ENCODE measurements at regions not wholly inside any gene's neighbourhood (a gene's known extent, or its start where the extent isn't known, plus 50 kb on each side); places are given as distances from the start of the nearest gene placed in this dataset.

DNA sequence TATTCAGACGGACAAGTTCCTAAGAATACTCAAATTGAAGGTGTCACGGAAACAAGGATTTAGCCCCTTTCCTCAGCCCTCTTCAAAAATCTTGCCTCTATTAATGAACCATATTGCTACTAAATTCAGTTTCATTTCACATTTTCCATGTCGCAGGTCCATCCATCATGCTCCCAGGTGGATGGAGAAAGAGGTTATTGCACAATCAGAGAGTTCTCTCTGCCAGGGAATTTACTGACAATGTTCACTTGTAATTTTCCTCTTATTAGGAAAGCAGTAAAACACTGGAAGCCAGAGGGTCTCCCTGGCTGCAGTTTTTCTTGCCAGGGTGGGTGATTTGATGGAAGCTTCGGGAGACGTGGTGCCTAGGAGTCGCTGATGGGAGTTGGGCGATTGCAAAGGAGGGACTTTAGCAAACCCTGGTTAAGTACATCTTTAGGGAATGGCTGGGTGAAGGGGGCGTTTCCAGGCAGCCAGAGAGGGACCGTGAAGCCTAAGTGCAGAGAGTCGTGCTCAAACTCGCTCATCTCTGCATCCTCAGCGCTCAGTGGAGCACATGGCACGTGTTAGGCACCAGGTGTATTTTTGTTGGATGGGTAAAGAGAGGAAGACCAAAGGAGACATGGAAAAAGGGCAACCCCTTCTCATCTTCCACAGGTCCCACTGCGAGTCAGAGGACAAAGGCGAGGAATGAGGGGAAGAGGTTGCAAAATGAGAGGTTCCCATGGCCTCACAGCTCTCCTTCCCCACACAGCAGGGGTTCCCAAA is 321.9 kb upstream of the CDH4 start:
- DNase-seq = no peak

DNA sequence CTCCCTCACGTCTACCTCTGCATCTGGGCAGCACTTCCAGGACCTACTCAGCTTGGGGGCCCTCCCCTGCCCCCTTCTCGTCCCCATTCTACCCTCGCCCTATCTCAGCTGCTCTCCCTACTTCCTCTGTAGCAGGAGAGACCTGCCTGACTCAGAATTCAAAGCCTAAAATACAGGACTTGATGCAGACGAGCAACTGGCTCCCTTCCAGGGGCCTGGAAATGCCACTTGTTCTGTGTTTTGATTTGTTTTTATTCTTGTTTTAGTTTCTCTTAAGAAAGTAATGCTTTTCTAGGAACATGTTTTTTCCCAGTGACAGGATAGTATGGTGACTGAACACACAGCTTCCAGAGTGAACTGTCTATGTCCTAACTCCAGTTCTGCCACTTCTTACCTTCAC is 320.4 kb upstream of the CDH4 start:
- no peak for DNase-seq

DNA sequence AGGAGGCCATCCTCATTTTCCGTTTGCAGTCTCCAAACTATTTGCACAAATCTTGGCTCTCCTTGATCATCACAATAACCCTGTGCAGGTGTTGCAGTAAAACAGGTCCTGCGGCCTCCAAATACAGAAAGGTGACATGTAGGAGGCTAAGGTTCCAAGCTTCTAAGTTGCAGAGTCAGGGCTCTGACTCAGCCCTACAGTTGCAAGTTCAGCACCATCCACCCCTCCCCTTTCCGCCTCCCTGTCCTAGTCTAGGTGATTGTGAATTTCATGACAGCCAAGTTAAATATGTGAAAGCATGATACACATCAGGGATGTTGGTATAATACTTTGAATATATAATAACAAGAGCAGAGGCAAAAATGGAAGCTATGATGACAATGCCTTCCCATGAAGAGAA is 317.3 kb upstream of the CDH4 start:
- DNase-seq = no peak

DNA sequence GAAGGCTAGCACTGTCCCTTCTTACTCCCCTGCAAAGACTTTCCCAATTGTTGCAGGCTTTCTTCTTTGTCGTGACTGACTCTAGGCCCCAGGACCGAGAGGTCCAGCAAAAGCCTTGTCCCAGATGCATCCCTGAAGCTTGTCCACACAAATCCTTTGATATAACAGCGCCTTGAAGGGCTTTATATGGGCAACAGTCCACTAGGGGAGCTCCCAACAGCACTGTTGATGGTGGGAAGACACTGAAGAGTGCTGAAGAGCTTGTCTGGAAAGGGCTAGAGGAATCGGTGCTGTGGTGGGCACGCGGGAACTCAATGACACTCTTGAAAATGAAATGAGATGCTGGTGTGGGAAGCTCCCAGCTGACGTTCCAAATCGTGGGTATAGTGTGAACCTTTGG is 316.1 kb upstream of the CDH4 start:
- DNase-seq = no peak

DNA sequence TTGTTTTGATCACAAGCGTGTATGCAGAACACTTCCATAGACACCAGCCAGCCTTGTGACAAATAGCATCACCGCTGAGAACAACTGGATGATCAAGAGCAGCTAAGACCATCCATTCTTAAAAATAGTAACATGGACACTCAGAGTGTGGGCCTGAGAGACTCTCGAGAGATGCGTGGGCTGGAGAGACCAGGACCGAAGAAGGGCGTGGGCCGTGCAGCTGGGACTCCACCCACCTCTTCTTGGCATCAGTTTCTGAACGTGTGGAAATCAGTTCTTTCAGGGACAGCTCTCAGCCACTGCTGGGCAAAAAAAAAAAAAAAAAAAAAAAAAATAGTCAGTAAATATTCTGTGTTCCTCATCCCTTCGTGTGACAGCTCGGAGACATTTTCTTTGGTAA is 314.5 kb upstream of the CDH4 start:
- DNase-seq = no peak

DNA sequence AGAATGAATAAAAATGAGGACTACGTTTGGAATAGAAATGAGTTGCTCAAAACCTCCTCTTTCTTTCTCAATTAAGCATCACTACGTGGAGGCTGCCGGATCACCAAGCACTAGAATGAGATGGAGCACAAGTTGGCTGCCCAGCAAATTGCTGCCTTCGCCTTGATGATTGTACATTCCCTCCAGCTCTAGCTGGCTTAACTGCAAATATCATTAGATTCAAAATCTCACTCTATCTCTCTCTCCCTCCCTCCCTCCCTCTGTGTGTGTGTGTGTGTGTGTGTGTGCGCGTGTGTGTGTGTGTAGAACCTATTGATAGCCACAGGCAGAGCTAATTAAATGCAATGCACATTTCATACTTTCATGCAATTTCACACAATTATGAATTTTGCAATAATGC is 310.7 kb upstream of the CDH4 start:
- DNase-seq = no peak

DNA sequence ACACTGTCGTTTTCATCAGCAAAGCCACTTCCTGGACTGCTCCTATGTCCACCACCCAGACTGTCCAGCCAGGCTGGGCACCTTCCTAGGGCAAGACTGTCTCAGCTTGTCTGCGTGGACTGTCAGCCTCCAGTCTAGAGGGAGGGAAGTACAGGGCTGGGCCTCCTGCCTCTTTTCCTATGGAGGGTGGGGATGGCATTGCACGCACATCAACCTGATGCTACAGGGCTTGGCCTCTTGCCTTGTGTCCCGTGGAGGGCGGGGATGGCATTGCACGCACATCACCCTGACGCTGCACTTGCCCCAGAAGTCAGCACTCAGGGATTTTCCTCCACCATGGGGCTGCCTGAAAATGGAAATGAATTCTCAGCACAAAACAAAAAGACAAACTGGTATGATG is 304.2 kb upstream of the CDH4 start:
- no peak for DNase-seq

DNA sequence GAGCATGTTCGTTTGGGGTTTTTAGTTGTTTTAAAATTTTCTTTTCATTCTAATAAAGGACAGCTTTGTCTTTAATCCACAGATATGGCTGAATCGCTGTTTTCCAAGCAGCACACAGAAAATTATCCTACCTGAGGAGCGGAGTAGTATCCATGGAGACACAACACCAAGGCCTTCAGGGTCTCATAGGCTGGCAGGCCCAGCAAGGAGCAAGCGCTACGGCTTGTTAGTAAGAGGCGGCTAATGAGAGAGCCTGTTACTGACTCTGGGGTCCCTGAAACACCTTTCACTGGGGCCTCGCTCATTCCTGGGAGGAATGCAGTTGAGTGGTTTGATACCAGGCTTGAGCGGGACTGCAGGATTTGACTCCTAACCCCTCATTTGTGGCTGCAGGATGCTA is 303.8 kb upstream of the CDH4 start:
- DNase-seq = no peak

DNA sequence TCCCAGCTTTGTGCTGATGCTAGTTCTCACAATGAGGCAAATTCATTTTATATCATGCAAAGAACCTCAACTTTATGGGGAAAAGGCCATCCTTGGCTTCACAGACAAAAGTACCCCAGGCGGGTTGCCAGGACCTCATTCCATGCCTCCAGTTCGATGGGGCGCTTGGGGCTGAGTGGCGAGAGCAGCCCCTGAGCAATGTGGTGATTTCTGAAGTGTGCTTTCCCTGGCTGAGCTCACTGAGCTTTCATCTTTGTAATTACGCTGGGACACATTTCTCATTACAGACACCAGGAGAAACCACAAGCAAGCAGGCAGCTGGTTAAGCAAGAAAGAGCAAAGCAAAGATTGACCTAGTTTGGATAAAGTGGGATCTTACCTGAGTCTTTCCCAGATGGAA is 301.5 kb upstream of the CDH4 start:
- no peak for DNase-seq

DNA sequence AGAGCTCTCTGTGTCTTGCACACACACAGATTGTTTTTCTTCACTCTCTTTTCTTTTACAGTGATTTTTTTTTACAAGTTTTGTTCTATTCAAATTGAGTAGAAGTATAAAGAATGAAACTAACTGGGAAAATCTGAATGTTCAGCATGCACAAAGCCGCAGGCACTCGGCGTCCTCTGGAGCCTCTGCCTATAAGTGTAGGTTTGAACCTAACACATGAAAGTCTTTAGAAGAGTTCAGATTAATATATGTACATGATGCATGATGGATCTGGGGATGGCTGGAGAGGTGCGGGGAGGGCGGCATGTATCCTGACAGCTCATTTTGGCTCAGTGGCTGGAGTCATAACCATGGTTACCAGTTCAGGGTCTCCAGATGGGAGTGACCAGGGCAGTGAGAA is 301.1 kb upstream of the CDH4 start:
- DNase-seq = no peak

DNA sequence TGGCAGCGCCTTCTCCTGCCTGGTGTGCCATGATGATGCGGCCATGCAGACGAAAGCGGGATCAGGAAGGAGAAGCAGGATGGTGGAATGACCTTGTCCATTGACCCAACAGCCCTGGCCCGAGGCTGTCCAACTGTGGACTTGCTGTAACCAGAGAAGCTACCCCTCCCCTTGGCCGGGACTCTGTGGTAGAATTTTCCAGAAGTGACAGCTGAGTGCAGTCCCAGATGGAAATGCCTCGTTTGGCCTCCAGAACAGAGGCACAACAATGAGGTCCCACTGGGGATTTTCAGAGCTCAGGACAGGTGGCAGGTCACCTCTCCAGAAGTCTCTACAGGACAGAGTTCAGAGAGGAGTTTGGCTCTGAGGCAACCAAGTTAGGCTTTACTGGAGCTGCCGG is 299.2 kb upstream of the CDH4 start:
- no peak for DNase-seq

DNA sequence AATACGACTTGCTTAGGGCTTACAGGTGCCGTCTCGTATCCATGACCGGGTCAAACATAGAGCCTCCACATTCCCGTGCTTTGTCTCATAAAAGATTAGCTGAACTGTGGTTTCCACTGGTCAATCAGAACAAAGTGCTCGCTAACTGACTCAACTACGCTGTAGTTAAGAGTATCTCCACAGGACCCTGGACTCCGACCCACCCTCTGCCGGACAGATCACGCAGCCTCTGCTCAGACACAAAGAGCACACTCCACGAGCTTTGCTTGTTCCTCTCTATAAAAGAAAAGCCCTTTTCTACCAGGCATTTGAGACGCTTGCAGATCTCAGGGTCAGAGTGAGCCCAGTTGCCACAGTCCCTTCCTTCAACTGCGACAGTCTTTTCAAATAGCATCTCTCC is 298.7 kb upstream of the CDH4 start:
- DNase-seq = no peak

DNA sequence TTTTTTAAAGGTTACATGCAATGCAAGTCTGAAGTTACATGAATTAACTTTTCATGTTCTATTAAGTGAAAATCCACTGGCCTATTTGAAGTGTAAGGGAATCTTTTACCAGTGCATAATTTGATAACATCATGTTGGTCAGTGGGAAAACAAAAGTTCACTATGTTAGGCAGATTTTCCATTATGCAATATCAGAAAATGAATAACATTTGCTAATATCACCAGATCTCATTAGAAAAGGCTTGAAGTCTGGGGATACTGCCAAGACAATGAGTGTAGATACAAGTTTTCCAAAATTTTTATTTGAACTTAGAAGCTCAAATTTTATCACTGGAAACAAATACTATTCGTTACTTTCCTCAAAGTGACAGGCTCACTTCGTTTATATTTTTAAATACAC is 296.4 kb upstream of the CDH4 start:
- no peak for DNase-seq

DNA sequence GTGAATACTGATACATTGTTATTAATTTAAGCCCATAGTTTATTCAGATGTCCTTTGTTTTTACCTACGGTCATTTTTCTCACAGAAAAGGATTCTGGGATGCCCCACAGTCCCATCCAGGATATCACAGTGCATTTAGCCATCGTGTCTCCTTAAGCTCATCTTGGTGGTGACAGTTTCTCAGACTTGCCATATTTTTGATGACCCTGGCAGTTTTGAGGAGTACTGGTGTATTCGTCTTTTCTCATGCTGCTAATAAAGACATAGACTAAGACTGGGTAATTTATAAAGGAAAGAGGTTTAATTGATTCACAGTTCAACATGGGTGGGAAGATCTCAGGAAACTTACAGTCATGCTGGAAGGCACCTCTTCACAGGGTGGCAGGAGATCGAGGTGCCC is 295.9 kb upstream of the CDH4 start:
- DNase-seq = no peak

DNA sequence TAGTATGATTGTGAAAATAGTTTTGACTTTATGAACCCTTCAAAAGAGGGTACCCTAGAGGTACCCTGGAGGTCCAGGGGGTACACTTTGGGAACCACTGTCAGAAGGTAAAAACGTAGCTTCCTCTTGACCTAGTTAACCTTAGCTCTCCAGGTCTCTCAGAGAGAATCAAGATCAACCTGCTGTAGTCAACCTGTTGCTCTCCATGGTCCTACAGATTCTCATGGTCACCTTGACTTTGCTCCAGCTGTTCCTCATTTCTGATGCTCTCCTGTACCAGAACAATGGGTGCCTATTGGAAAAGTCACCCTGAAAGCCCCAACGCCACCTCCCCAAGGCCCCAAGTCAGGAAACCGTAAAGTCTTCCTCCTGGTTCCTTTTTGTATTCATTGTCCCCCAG is 294.4 kb upstream of the CDH4 start:
- DNase-seq = no peak

DNA sequence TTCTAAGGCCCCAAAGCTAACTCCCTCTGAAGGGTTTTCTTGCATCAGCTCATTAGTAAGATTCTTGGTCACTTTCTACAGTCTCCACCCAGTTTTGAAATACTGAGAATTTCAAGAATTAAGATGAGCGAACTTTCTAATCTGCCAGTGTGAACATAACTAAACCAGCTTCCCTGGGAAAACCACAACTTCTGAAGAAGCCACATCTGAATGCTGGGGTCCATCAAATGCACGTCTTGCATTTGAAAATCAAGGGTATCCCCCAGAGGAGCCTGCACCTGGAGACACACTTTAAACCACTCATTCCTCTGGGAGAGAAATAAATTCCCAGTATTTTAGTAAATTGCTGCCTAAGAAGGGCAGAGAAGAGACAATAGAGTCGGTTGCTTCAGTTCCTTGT is 292.1 kb upstream of the CDH4 start:
- no peak for DNase-seq

DNA sequence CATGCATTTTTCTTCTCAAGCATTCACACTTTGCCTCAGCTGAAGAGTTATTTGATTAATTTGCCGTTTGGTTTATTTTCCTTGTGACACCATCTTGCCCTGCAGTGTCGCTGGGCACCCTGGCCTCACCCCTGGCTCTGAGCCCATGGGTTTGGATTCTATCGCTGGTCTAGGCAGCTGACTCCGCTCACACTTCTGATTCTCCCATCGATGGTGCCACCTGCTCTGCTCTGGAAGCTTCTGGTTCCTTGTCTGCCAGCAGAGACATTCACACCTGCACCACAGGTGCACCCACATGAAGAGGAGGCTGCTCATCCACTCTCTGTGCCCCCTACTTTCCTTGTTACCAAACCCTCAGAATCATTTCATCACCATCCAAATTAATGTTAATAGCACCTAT is 291.6 kb upstream of the CDH4 start:
- DNase-seq = no peak

DNA sequence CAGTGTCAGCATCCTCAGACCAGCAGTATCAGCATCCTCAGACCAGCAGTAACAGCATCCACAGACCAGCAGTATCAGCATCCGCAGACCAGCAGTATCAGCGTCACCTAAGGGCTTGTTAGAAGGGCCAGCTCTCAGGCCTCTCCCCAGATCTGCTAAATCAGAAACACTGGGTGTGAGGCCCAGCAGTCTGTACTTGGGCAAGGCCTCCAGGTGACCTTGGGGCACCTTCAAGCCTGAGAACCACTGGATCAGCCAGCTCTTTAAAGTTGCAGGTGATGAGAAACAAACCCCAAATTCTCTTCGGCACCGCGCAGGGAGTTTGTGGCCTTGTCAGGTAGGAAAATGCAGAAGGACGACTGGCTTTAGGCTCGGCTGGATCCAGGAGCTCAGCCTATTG is 290.5 kb upstream of the CDH4 start:
- no peak for DNase-seq

DNA sequence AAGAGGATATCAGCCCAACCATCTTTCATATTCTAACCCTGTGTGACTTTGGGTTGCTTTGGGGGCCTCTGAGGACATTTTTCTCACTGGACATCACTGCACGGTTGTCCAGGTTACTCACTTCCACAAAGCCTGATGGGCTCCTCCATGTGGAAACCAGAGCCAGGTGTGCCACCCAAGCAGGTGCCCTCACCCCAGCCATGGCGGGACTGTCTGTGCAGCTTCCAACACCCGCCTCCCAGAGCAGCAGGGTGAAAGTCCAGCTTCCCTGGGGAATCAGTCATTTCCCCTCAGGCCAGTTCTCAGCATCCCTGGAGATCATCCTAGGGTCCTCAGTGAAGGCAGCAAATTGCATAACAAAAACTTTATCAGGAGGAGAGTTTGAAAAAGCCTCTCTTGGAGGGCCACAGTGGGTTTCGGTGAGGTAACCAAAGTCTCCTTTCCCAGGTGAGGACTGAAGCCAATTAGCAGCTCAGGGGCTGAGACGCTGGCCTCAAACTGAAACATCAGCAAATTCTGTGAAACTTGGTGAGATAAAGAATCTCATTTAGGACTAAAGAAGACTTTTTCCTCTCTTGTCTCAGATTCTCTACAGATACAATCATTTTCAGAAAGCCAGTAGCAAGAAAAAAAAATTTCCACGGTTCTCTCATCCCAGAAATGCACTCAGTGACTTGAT is 289.6 kb upstream of the CDH4 start:
- DNase-seq = no peak

DNA sequence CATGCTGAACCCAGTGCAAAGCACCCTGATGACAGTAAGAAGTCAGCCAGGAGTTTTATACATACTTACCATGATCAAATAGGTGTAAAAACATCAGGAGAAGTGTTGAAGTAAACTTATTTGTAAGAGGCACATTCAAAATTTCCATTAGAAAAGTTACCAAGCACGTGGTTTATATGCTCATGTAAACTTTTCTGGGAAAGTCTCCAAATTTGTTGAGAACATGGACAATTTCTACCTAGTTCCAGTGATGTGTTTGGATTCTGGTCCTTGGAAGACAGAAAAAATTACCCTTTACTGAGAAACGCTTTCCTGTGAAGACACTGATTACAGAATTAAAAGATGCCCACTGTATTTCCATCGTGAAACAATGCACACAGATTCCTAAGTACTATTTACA is 288.9 kb upstream of the CDH4 start:
- DNase-seq = no peak

DNA sequence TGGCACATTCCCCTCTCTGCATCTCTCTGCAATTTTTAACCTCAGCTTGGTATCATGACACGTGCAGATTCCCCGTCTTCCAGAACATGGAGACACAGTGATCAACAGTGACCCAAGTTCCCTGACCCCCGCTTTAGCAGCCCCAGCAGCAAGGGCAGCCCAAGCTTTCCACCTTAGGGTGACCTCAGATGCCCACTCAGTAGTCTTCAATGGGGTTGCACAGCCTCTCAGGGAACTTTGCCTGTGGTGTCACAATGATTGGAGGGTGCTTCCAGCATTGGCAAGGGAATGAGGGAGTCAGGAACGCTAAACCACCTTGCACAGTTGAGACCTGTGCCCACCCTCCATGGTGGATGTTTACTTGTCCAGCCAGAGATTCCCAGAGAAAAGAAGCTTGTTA is 287.1 kb upstream of the CDH4 start:
- no peak for DNase-seq

DNA sequence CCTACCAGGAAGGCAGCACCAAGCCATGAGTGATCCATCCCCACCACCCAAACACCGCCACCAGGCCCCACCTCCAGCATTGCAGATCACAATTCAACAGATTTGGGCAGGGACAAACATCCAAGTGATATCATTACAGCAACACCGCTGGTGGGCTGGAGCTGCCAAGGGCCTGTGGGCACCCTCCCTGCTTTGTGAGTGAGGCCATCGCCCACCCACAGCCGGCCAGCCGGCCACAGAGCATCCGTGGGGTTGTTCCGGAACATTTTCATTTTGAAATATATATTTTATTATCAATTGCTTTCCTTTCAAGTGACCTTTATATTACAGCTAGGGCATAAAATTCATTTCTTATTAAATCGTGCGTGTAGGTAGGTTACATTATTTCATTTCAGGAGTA is 286.0 kb upstream of the CDH4 start:
- DNase-seq = no peak

DNA sequence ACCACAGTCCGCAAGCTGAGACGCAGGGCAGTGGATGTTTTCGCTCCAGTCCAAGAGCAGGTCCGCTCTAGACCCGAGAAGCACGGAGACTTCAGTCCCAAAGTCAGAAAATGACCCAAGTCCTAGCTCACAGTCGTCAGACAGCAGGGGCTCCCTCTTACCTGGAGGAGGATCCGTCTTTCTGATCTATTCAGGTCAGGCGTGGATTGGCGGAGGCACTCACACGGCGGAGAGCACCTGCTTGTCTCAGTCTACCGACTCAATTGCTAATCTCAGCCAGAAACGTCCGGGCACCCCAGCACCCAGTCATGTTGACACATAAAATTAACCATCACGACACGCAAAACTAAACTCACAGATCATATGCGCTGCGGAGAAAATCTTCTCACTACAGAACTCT is 285.3 kb upstream of the CDH4 start:
- no peak for DNase-seq

DNA sequence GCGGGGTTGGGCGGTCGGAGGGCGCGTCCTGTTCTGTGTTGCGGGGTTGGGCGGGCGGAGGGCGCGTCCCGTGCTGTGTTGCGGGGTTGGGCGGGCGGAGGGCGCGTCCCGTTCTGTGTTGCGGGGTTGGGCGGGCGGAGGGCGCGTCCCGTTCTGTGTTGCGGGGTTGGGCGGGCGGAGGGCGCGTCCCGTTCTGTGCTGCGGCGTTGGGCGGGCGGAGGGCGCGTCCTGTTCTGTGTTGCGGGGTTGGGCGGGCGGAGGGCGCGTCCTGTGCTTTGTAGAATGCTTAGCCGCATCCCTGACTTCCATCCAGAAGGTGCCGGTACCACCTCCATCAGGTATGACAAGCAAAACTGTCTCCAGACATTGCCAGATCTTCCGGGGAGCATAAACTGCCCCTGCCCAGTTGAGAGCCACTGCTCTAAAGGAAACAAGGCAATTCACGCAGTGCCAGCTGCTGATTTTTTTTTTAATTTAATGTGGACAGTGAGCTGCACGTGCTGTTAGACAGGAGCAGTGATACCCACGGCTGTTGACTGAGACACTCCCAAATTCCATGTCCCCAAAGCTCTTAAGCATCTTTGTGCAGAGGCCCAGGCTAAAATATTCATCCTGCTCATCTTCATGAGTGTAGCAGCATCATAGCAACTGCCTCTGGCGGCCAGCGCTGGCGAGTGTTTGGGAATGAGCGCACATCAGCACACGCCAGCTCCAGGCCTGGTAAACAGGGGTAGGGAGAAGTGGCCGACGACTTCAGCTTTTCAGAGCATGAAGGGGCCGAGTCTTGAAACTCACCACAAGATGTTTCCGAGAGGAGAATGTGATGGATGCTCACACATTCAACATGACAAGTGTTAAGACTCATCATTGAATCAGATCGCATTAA is 284.4 kb upstream of the CDH4 start:
- DNase-seq = no peak

Measured in T-helper 2 cell (primary cell).